COLO668 (cell line): ENCODE measurements at regions not wholly inside any gene's neighbourhood (a gene's known extent, or its start where the extent isn't known, plus 50 kb on each side); places are given as distances from the start of the nearest gene placed in this dataset.

Experiments used
- DNase-seq: peaks from one replicate; lab custom pipeline; 2025; ENCODE audit not compliant: unreplicated experiment; lab: John Stamatoyannopoulos, UW

DNA sequence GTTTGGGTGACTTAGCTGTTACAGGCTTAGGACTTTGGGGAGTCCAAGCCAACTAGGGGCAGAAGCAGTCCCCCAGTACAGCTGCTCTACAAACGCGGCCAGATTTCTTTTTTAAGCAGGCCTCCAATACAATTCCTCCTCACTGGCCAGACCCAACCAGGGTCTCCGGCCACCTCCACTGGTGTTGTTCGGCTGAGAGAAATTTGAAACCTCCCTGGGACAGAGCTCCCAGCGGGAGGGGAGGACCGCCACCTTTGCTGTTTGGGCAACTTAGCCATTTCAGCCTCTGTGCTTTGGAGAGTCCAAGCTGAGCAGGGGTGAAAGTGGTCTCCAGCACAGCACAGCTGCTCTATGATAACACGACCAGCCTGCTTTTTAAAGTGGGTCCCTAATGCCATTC, 59.4 kb upstream of the KHDRBS2 start:
- no peak for DNase-seq

DNA sequence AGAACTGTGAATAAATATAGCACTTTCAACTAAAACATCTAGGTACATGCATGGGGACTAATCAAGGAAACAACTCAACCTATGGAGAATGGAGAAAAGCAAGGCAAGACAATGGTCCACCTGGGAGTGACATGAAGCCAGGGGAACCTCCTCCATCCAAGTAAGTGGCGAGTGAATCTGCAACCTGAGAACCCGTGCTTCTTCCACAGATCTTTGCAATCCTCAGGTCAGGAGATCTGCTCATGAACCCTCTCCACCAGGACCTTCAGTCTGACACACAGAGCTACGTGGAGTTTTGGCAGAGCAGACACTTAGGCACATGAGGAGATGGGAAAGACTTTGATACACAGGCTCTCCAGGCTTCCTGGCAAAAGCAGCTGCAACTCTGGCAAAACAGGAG, 58.8 kb upstream of the KHDRBS2 start:
- no peak for DNase-seq

DNA sequence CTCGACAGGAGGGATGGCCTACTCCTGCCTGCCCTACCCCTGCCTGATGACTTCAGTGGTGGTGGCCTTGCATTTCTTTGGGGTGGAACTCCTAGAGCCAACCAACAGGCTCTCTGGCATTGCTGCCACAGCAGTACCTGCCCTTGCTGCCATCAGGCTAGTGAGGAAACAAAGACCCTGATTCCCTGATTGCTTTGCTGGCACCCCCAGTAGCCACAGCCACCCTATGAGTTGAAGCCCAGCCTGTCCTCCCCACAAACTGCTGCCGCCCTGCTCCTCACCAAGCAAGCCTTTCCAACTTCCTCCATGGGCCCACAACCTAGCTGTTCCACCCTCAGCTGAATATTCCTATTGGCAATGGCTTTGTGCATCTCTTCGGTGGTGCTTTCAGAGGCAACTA, 52.5 kb upstream of the KHDRBS2 start:
- no peak for DNase-seq
